ENCODE measurements at regions not wholly inside any gene's neighbourhood (a gene's known extent, or its start where the extent isn't known, plus 50 kb on each side); places are given as distances from the start of the nearest gene placed in this dataset.

DNA sequence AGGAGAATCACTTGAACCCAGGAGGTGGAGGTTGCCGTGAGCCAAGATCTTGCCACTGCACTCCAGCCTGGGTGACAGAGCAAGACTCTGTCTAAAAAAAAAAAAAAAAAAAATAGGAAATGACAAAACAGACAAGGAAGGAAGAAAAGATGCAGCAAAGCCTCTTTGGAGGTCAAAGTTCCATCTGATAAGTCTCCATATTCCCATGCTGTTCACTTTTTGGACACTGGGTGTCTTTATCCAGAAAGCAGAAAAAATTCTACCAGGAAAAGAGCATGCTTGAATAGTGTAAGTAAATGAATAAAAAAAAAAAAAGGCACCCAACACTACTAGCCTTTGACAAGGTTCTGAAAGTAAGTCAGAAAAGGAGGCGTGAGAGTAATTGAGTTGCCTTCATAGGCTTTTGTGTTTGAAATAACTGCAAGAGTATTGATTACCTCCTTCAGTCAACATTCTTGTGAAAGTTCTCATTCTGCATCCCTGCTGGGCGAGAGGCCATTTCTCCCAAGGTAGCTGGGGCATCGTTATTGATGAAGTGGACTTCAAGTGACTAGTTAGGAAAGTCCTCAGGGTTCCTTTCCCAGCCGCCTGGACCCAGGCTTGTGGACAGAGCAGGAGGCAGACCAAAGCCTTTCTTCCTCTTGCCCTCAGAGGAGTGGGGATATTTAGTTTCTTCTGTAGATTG is 133.3 kb upstream of the KIF5B start (continued):
- TF ChIP-seq CTCF (IDR thresholded peaks at IDR 0.05 in 2 of 3, conservative IDR thresholded peaks at IDR 0.05 in 1 of 3; ENCODE audit: insufficient read depth in 2 of 3, low read depth in 1 of 3, low read length in 3 of 3): peak; percentile 17 to 48 (median 23); a peak in 3 of 6 replicates
- TF ChIP-seq ZNF398 (CRISPR knock-in tag; IDR thresholded peaks at IDR 0.05): no peak
- TF ChIP-seq GABPA (tag; conservative IDR thresholded peaks at IDR 0.05; ENCODE audit: low read depth): peak; percentile 50
- TF ChIP-seq, protein P1, sequence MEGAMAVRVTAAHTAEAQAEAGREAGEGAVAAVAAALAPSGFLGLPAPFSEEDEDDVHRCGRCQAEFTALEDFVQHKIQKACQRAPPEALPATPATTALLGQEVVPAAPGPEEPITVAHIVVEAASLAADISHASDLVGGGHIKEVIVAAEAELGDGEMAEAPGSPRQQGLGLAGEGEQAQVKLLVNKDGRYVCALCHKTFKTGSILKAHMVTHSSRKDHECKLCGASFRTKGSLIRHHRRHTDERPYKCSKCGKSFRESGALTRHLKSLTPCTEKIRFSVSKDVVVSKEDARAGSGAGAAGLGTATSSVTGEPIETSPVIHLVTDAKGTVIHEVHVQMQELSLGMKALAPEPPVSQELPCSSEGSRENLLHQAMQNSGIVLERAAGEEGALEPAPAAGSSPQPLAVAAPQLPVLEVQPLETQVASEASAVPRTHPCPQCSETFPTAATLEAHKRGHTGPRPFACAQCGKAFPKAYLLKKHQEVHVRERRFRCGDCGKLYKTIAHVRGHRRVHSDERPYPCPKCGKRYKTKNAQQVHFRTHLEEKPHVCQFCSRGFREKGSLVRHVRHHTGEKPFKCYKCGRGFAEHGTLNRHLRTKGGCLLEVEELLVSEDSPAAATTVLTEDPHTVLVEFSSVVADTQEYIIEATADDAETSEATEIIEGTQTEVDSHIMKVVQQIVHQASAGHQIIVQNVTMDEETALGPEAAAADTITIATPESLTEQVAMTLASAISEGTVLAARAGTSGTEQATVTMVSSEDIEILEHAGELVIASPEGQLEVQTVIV (CRISPR knock-in tag; IDR thresholded peaks at IDR 0.05; ENCODE audit: borderline replicate concordance): no peak
- TF ChIP-seq ZNF384 (IDR thresholded peaks at IDR 0.05; ENCODE audit: low read depth, low read length): peak; percentile 81
- TF ChIP-seq, protein P2, sequence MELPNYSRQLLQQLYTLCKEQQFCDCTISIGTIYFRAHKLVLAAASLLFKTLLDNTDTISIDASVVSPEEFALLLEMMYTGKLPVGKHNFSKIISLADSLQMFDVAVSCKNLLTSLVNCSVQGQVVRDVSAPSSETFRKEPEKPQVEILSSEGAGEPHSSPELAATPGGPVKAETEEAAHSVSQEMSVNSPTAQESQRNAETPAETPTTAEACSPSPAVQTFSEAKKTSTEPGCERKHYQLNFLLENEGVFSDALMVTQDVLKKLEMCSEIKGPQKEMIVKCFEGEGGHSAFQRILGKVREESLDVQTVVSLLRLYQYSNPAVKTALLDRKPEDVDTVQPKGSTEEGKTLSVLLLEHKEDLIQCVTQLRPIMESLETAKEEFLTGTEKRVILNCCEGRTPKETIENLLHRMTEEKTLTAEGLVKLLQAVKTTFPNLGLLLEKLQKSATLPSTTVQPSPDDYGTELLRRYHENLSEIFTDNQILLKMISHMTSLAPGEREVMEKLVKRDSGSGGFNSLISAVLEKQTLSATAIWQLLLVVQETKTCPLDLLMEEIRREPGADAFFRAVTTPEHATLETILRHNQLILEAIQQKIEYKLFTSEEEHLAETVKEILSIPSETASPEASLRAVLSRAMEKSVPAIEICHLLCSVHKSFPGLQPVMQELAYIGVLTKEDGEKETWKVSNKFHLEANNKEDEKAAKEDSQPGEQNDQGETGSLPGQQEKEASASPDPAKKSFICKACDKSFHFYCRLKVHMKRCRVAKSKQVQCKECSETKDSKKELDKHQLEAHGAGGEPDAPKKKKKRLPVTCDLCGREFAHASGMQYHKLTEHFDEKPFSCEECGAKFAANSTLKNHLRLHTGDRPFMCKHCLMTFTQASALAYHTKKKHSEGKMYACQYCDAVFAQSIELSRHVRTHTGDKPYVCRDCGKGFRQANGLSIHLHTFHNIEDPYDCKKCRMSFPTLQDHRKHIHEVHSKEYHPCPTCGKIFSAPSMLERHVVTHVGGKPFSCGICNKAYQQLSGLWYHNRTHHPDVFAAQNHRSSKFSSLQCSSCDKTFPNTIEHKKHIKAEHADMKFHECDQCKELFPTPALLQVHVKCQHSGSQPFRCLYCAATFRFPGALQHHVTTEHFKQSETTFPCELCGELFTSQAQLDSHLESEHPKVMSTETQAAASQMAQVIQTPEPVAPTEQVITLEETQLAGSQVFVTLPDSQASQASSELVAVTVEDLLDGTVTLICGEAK (IDR thresholded peaks at IDR 0.05): peak; percentile 40; the same call in 1 of the 2 replicates
- TF ChIP-seq, protein P2 (CRISPR knock-in tag; IDR thresholded peaks at IDR 0.05): no peak
- no peak for TF ChIP-seq RCOR1 (IDR thresholded peaks at IDR 0.05; ENCODE audit: borderline replicate concordance in 1 of 2, low read depth in 2 of 2, low read length in 2 of 2)
- no peak for TF ChIP-seq TBP (optimal IDR thresholded peaks at IDR 0.05; ENCODE audit: low read depth, low read length)

Measured in K562 (cell line).